GM19452 (cell line): ENCODE measurements at regions not wholly inside any gene's neighbourhood (a gene's known extent, or its start where the extent isn't known, plus 50 kb on each side); places are given as distances from the start of the nearest gene placed in this dataset.

Experiments used
- ATAC-seq: cut with Tn5 transposase; IDR thresholded peaks from one replicate; pipeline ENCODE4 v1.9.1; 2021; ENCODE audit not compliant: unreplicated experiment

GRCh38 chr17:77495575-77495974 lies 354.8 kb downstream of the SEC14L1 start:
- no peak for ATAC-seq

- no peak for ATAC-seq
Measured at GRCh38 chr17:77496401-77496801, 355.6 kb downstream of the SEC14L1 start.

- ATAC-seq = no peak
Measured at GRCh38 chr17:77496831-77497577, 356.2 kb downstream of the SEC14L1 start.

GRCh38 chr17:77497578-77497934 lies 356.8 kb downstream of the SEC14L1 start:
- no peak for ATAC-seq

- ATAC-seq = no peak
Measured at GRCh38 chr17:77498091-77498741, 357.4 kb downstream of the SEC14L1 start.

- ATAC-seq = no peak
Measured at GRCh38 chr17:77498791-77499698, 358.3 kb downstream of the SEC14L1 start.

GRCh38 chr17:77499699-77500435 lies 359.1 kb downstream of the SEC14L1 start:
- ATAC-seq = no peak

- ATAC-seq = no peak
Measured at GRCh38 chr17:77501101-77501566, 360.4 kb downstream of the SEC14L1 start.

- ATAC-seq = no peak
Measured at GRCh38 chr17:77501751-77502625, 361.2 kb downstream of the SEC14L1 start.

GRCh38 chr17:77502626-77503292 lies 362.0 kb downstream of the SEC14L1 start:
- ATAC-seq = no peak

GRCh38 chr17:77503293-77503655 lies 362.5 kb downstream of the SEC14L1 start:
- no peak for ATAC-seq

GRCh38 chr17:77503916-77504651 lies 363.3 kb downstream of the SEC14L1 start:
- ATAC-seq = no peak

GRCh38 chr17:77504652-77505155 lies 363.9 kb downstream of the SEC14L1 start:
- no peak for ATAC-seq

- ATAC-seq = no peak
Measured at GRCh38 chr17:77505181-77505639, 364.4 kb downstream of the SEC14L1 start.

GRCh38 chr17:77506371-77506991 lies 365.7 kb downstream of the SEC14L1 start:
- ATAC-seq = no peak

GRCh38 chr17:77507111-77507885 lies 366.5 kb downstream of the SEC14L1 start:
- ATAC-seq = no peak

- no peak for ATAC-seq
Measured at GRCh38 chr17:77508047-77508715, 367.4 kb downstream of the SEC14L1 start.
